K562 (cell line): ENCODE measurements at regions not wholly inside any gene's neighbourhood (a gene's known extent, or its start where the extent isn't known, plus 50 kb on each side); places are given as distances from the start of the nearest gene placed in this dataset.

ENCODE experiments used
- ATAC-seq: fragments of 200-7000 bp; cut with Tn5 transposase; 3 replicates; pipeline ENCODE4 v1.9.1; 2020; ENCODE audit warnings: moderate library complexity
- BruUV-seq: library from RNA; stranded (reverse); fragments of 400-500 nt; replicated peaks from 2 replicates; lab custom pipeline; 2021; lab: Mats Ljungman, UMichigan
- CTCF ChIA-PET: fragments of 300-600 bp; formaldehyde crosslinking; extraction: SDS; loops from one replicate; lab custom pipeline; 2021; ENCODE audit warnings: low intra/inter-chr PET ratio; lab: Yijun Ruan, JAX
- POLR2A ChIA-PET: fragments of 300-600, 350-650 bp; sonication (Branson Sonifier 250); formaldehyde crosslinking; extraction: SDS; loops from one replicate; lab custom pipeline; 2021; ENCODE audit warnings: antibody characterized with exemption, inconsistent platforms; lab: Yijun Ruan, JAX
- DNase-seq, 4 experiments: peaks; one replicate each; pipeline versions ENCODE4 v3.0.0 to v3.0.0-alpha.2; 2011 to 2018; ENCODE audit warnings: low spot score in 3 of 4, mixed read lengths in 3 of 4; ENCODE audit errors: extremely low read depth in 1 of 4
- FAIRE-seq: peaks from 2 replicates; lab custom pipeline; 2011; peaks lifted over from hg19 to GRCh38; lab: Jason Lieb, UNC
- H2AFZ ChIP-seq: 2 replicates; pipeline ENCODE4 v1.6.0; 2011; ENCODE audit warnings: low read depth, low read length, control low read depth, inconsistent platforms
- H3K27ac ChIP-seq: fragments of 200-600 bp; 3 replicates; pipeline ENCODE4 v1.8.0; 2011; ENCODE audit warnings: low read depth, mild to moderate bottlenecking, control low read depth, inconsistent platforms, low read length, moderate library complexity, mixed read lengths; ENCODE audit errors: extremely low read depth
- H3K27me3 ChIP-seq, 2 experiments: fragments of 300-600 bp in 1 of 2; 2 replicates in 1 of 2; 3 replicates in 1 of 2; pipeline versions ENCODE4 v1.6.0 to v1.8.0; 2011; ENCODE audit warnings: inconsistent platforms in 2 of 2, low read length in 2 of 2, mild to moderate bottlenecking in 1 of 2, mixed read lengths in 1 of 2, moderate library complexity in 1 of 2; ENCODE audit not compliant: control insufficient read depth in 2 of 2, insufficient read depth in 2 of 2
- H3K36me3 ChIP-seq: fragments of 300-600 bp; 3 replicates; pipeline ENCODE4 v1.8.0; 2011; ENCODE audit warnings: mild to moderate bottlenecking, low read length, inconsistent platforms; ENCODE audit not compliant: control insufficient read depth, insufficient read depth
- H3K4me1 ChIP-seq, 2 experiments: fragments of 200-600 bp in 1 of 2; replicated peaks in 1 of 2; 2 replicates in 1 of 2; 3 replicates in 1 of 2; pipeline versions ENCODE4 v1.5.1 to v1.8.0; 2011; ENCODE audit warnings: inconsistent platforms in 2 of 2, low read length in 2 of 2, mild to moderate bottlenecking in 1 of 2, mixed read lengths in 1 of 2, moderate library complexity in 1 of 2; ENCODE audit not compliant: control insufficient read depth in 2 of 2, insufficient read depth in 2 of 2
- H3K4me2 ChIP-seq: 2 replicates; pipeline ENCODE4 v1.6.1; 2011; ENCODE audit warnings: low read length, control low read depth, inconsistent platforms, mixed read lengths; ENCODE audit not compliant: insufficient read depth
- H3K4me3 ChIP-seq: fragments of 200-600 bp; sonication (generic), shearing (Covaris generic); 2 replicates; pipeline ENCODE4 v1.5.1; 2016; ENCODE audit warnings: control low read depth, inconsistent platforms
- H3K79me2 ChIP-seq: fragments of 200-600 bp; 3 replicates; pipeline ENCODE4 v1.8.0; 2011; ENCODE audit warnings: low read length, inconsistent platforms; ENCODE audit not compliant: control insufficient read depth, insufficient read depth
- H3K9ac ChIP-seq, 2 experiments: 2 replicates each; pipeline versions ENCODE4 v1.6.0 to v1.6.1; 2011; ENCODE audit warnings: low read depth in 2 of 2, low read length in 2 of 2, control low read depth in 1 of 2, inconsistent platforms in 1 of 2, mild to moderate bottlenecking in 1 of 2, mixed read lengths in 1 of 2; ENCODE audit not compliant: insufficient read depth in 1 of 2
- H3K9me1 ChIP-seq: one replicate; pipeline ENCODE4 v1.6.0; 2011; ENCODE audit warnings: inconsistent platforms, mild to moderate bottlenecking, low read length, moderate library complexity; ENCODE audit not compliant: control insufficient read depth, insufficient read depth
- H3K9me3 ChIP-seq: replicated peaks from 2 replicates; pipeline ENCODE4 v1.5.1; 2011; ENCODE audit warnings: low read depth, low read length, inconsistent platforms; ENCODE audit not compliant: control insufficient read depth, insufficient read depth
- H4K20me1 ChIP-seq: replicated peaks from 2 replicates; pipeline ENCODE4 v1.6.1; 2011; ENCODE audit warnings: low read length, inconsistent platforms, mixed read lengths; ENCODE audit not compliant: control insufficient read depth, insufficient read depth
- ARID4B ChIP-seq: sonication (generic); formaldehyde crosslinking; IDR thresholded peaks from 2 replicates; pipeline ENCODE4 v1.8.0; 2022; ENCODE audit warnings: mild to moderate bottlenecking, missing genetic modification reagents
- CXXC5 ChIP-seq: fragments of 250-450 bp; sonication (Bioruptor Pico); IDR thresholded peaks from 2 replicates; pipeline ENCODE4 v1.8.0; 2022; ENCODE audit warnings: inconsistent platforms, mild to moderate bottlenecking, moderate library complexity
- HOXB6 ChIP-seq: fragments of 250-450 bp; sonication (Bioruptor Pico); IDR thresholded peaks from 2 replicates; pipeline ENCODE4 v1.5.1; 2022; ENCODE audit warnings: mild to moderate bottlenecking, borderline replicate concordance
- MCM2 ChIP-seq: fragments of 450-650 bp; IDR thresholded peaks from 2 replicates; pipeline ENCODE4 v1.6.1; 2017; ENCODE audit warnings: low read depth, mild to moderate bottlenecking
- MEF2D ChIP-seq: conservative IDR thresholded peaks from 2 replicates; pipeline ENCODE4 v1.6.1; 2016; ENCODE audit warnings: low read depth, missing genetic modification characterization, missing compliant biosample characterization
- SMC3 ChIP-seq: conservative IDR thresholded peaks from 2 replicates; pipeline ENCODE4 v1.6.1; 2011; ENCODE audit warnings: low read depth, low read length, improper control_type of control experiment; ENCODE audit not compliant: insufficient read depth
- ZFP36 ChIP-seq: fragments of 150-350 bp; IDR thresholded peaks from 2 replicates; pipeline ENCODE4 v1.6.1; 2018; ENCODE audit warnings: low read length, low read depth; ENCODE audit not compliant: partially characterized antibody
- ZFPM2 ChIP-seq: fragments of 250-450 bp; sonication (Bioruptor Pico); IDR thresholded peaks from 2 replicates; pipeline ENCODE4 v1.5.1; 2022; ENCODE audit warnings: mild to moderate bottlenecking
- in situ Hi-C: fragments of 300-500 bp; cut with MboI; formaldehyde crosslinking; loops from 4 replicates; pipeline ENCODE4 v1.15.0; 2018; ENCODE audit warnings: inconsistent platforms, mixed read lengths
- intact Hi-C: fragments of 100-400 bp; cut with micrococcal nuclease; formaldehyde crosslinking; loops from 2 replicates; pipeline ENCODE4 v1.14.2; 2022

GRCh38 chr5:67976181-67976580 is 239.4 kb upstream of the PIK3R1 start (continued):
- TF ChIP-seq ZFPM2 (CRISPR knock-in tag): no peak
- TF ChIP-seq, all 486 proteins: peak for 0

- ATAC-seq (no peak), FAIRE-seq (no peak)
- H3K4me1 ChIP-seq: no peaks in the 10 kb centered on the region
- no peak for TF ChIP-seq CXXC5
- TF ChIP-seq SMC3: no peak
- TF ChIP-seq ARID4B (CRISPR knock-in tag): no peak
- TF ChIP-seq HOXB6 (CRISPR knock-in tag): no peak
- no peak for TF ChIP-seq MCM2
- no peak for TF ChIP-seq ZFP36
- no peak for TF ChIP-seq MEF2D (tag)
- TF ChIP-seq, all 486 proteins: peak for 0
- Histone ChIP-seq H3K4me2 (no peak overlapping the region), H4K20me1 (no peaks in the 10 kb centered on the region), H3K9me1 (no peaks in the 10 kb centered on the region), H3K9me3 (no peaks in the 10 kb centered on the region), H3K27me3 (no peaks in the 10 kb centered on the region), H2AFZ (no peak overlapping the region), H3K4me3 (no peak overlapping the region), H3K27ac (no peak overlapping the region), H3K36me3 (no peaks in the 10 kb centered on the region), H3K9ac (no peak overlapping the region), H3K79me2 (no peaks in the 10 kb centered on the region)
- intact Hi-C loops (no loop called here), in situ Hi-C loops (no loop called here)
- no TSS peak for BruUV-seq
- DNase-seq: no peak
- CTCF ChIA-PET: no interaction called here
- POLR2A ChIA-PET: no interaction called here
Measured at GRCh38 chr5:67974471-67974870, 241.1 kb upstream of the PIK3R1 start.
